ENCODE measurements at regions not wholly inside any gene's neighbourhood (a gene's known extent, or its start where the extent isn't known, plus 50 kb on each side); places are given as distances from the start of the nearest gene placed in this dataset.

DNA sequence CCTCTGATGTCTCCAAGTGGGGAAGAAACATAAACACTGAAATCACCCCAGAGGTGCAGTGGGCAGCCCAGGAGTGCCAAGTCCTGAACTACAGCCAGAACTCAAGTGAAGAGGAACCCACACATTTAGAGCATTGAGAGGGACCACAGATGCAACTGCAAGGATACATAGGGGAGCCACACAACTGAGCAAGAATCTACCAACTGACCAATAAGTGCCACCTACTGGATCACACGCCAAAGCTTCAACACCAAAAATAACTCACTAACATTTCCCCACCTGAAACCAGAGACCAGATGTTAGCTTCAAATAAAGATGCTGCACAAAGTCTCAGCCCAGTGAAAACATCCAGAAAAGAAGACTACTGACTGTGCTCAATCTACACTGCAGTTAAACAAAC is 276.7 kb upstream of the GRIA3 start:
- no peak for TF ChIP-seq TFAM (CRISPR knock-in tag; conservative IDR thresholded peaks at IDR 0.05)
- TF ChIP-seq, protein P1, sequence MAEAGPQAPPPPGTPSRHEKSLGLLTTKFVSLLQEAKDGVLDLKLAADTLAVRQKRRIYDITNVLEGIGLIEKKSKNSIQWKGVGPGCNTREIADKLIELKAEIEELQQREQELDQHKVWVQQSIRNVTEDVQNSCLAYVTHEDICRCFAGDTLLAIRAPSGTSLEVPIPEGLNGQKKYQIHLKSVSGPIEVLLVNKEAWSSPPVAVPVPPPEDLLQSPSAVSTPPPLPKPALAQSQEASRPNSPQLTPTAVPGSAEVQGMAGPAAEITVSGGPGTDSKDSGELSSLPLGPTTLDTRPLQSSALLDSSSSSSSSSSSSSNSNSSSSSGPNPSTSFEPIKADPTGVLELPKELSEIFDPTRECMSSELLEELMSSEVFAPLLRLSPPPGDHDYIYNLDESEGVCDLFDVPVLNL (CRISPR knock-in tag; IDR thresholded peaks at IDR 0.05; ENCODE audit: low read depth): no peak
- no peak for TF ChIP-seq PCBP1 (IDR thresholded peaks at IDR 0.05; ENCODE audit: low read depth, low read length, poor library complexity, severe bottlenecking)
- TF ChIP-seq TAF7 (tag; IDR thresholded peaks at IDR 0.05): no peak
- TF ChIP-seq, protein P2, sequence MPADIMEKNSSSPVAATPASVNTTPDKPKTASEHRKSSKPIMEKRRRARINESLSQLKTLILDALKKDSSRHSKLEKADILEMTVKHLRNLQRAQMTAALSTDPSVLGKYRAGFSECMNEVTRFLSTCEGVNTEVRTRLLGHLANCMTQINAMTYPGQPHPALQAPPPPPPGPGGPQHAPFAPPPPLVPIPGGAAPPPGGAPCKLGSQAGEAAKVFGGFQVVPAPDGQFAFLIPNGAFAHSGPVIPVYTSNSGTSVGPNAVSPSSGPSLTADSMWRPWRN (IDR thresholded peaks at IDR 0.05; ENCODE audit: low read depth): no peak
- TF ChIP-seq NFIX (CRISPR knock-in tag; IDR thresholded peaks at IDR 0.05; ENCODE audit: low read depth): no peak
- no peak for TF ChIP-seq MED1 (CRISPR knock-in tag; IDR thresholded peaks at IDR 0.05; ENCODE audit: borderline replicate concordance)
- TF ChIP-seq NCOA1 (IDR thresholded peaks at IDR 0.05; ENCODE audit: low read depth): no peak
- TF ChIP-seq JUN (IDR thresholded peaks at IDR 0.05; ENCODE audit: borderline replicate concordance, low read depth, low read length): no peak
- no peak for TF ChIP-seq JUN (CRISPR knock-in tag; IDR thresholded peaks at IDR 0.05; ENCODE audit: borderline replicate concordance)
- no peak for TF ChIP-seq ZFP1 (CRISPR knock-in tag; IDR thresholded peaks at IDR 0.05)
- TF ChIP-seq NEUROD1 (IDR thresholded peaks at IDR 0.05; ENCODE audit: borderline replicate concordance, low read depth, low read length, partially characterized antibody): no peak
- TF ChIP-seq ZNF511 (CRISPR knock-in tag; IDR thresholded peaks at IDR 0.05): no peak
- no peak for TF ChIP-seq XRCC5 (IDR thresholded peaks at IDR 0.05; ENCODE audit: low read depth, low read length)
- no peak for TF ChIP-seq FOXJ3 (CRISPR knock-in tag; IDR thresholded peaks at IDR 0.05)
- TF ChIP-seq GTF2B (IDR thresholded peaks at IDR 0.05; ENCODE audit: extremely low read depth, insufficient read length): no peak

More for the DNA sequence above, 276.7 kb upstream of the GRIA3 start:
- no peaks in the 10 kb centered on the region for H3K27me3 ChIP-seq (ENCODE audit: control insufficient read depth in 2 of 2, insufficient read depth in 2 of 2, low read length in 2 of 2)
- in situ Hi-C loops (cut with MboI): no loop called here
- DNase-seq (ENCODE audit: extremely low read depth in 1 of 4, low spot score in 3 of 4): no peak
- no peak overlapping the region for H3K9ac ChIP-seq (ENCODE audit: insufficient read depth in 1 of 2, low read depth in 2 of 2, low read length in 2 of 2)
- no peak overlapping the region for H3K4me3 ChIP-seq
- FAIRE-seq: no peak
- intact Hi-C loops (cut with micrococcal nuclease): no loop called here
- no peaks in the 10 kb centered on the region for H3K9me1 ChIP-seq (ENCODE audit: control insufficient read depth, insufficient read depth, low read length)
- no TSS peak for BruUV-seq (replicated peaks)
- no peaks in the 10 kb centered on the region for H4K20me1 ChIP-seq (replicated peaks; ENCODE audit: control insufficient read depth, insufficient read depth, low read length)
- POLR2A ChIA-PET: no interaction called here
- no peak overlapping the region for H3K27ac ChIP-seq (ENCODE audit: extremely low read depth, low read depth, low read length)
- no peak overlapping the region for H3K4me2 ChIP-seq (ENCODE audit: insufficient read depth, low read length)
- no peaks in the 10 kb centered on the region for H3K4me1 ChIP-seq (replicated peaks in 1 of 2; ENCODE audit: control insufficient read depth in 2 of 2, insufficient read depth in 2 of 2, low read length in 2 of 2)
- H2AFZ ChIP-seq (ENCODE audit: low read depth, low read length): no peak overlapping the region
- H3K9me3 ChIP-seq (replicated peaks; ENCODE audit: control insufficient read depth, insufficient read depth, low read depth, low read length): no peaks in the 10 kb centered on the region
- H3K79me2 ChIP-seq (ENCODE audit: control insufficient read depth, insufficient read depth, low read length): no peaks in the 10 kb centered on the region
- no peaks in the 10 kb centered on the region for H3K36me3 ChIP-seq (ENCODE audit: control insufficient read depth, insufficient read depth, low read length)
- 0% methylated on average over 1 of the region's 1 CpG for WGBS (ENCODE audit: insufficient coverage, low coverage, missing lambda C conversion rate)
- ATAC-seq: no peak
- CTCF ChIA-PET (ENCODE audit: low intra/inter-chr PET ratio): no interaction called here

Data from K562 (cell line).